A549 (cell line): ENCODE measurements at regions not wholly inside any gene's neighbourhood (a gene's known extent, or its start where the extent isn't known, plus 50 kb on each side); places are given as distances from the start of the nearest gene placed in this dataset.
"Not testable (repeated sequence)": the region's sequence is repeated elsewhere in the genome, so short reads cannot be mapped to it uniquely, and the experiment has no call there.

Source experiments
- ATAC-seq, 2 experiments: fragments of 200-7000 bp in 1 of 2; fragments of >200 bp in 1 of 2; cut with Nextera tagmentation in 1 of 2; cut with Tn5 transposase in 1 of 2; 3 replicates each; pipeline versions ENCODE4 v1.8.0 to v1.9.1; 2018 to 2020; ENCODE audit warnings: mild to moderate bottlenecking in 1 of 2, moderate library complexity in 1 of 2
- CTCF ChIA-PET: fragments of 300-600 bp; sonication (Branson Sonifier 250); formaldehyde crosslinking; extraction: SDS; loops from one replicate; lab custom pipeline; 2021; ENCODE audit warnings: antibody characterized with exemption, inconsistent platforms; lab: Yijun Ruan, JAX
- POLR2A ChIA-PET: fragments of 350-600 bp; formaldehyde crosslinking; extraction: SDS; loops from one replicate; lab custom pipeline; 2021; ENCODE audit warnings: antibody characterized with exemption, inconsistent platforms; lab: Yijun Ruan, JAX
- DNase-seq, 2 experiments: peaks; one replicate each; pipeline versions ENCODE4 v3.0.0 to v3.0.0-alpha.2; 2011 to 2016; ENCODE audit warnings: low read depth in 1 of 2, low spot score in 1 of 2
- FAIRE-seq: peaks from 2 replicates; lab custom pipeline; 2011; peaks lifted over from hg19 to GRCh38; lab: Jason Lieb, UNC
- H3K27ac ChIP-seq, 2 experiments: fragments of >200 bp; sonication (Bioruptor Twin); formaldehyde crosslinking; 3 replicates each; pipeline ENCODE4 v1.5.1; 2016 to 2017
- H3K4me1 ChIP-seq: fragments of >200 bp; sonication (Bioruptor Twin); formaldehyde crosslinking; 3 replicates; pipeline ENCODE4 v1.6.1; 2016
- H3K4me2 ChIP-seq: fragments of >200 bp; sonication (Bioruptor Twin); formaldehyde crosslinking; 3 replicates; pipeline ENCODE4 v1.6.1; 2016
- H3K4me3 ChIP-seq: fragments of >200 bp; sonication (Bioruptor Twin); formaldehyde crosslinking; 3 replicates; pipeline ENCODE4 v1.5.1; 2016
- H3K9me3 ChIP-seq: fragments of >200 bp; sonication (Bioruptor Twin); formaldehyde crosslinking; 3 replicates; pipeline ENCODE4 v1.6.1; 2016
- CEBPB ChIP-seq, 2 experiments: fragments of >200 bp in 1 of 2; sonication (Bioruptor Twin) in 1 of 2; formaldehyde crosslinking in 1 of 2; IDR thresholded peaks; 2 replicates each; pipeline ENCODE4 v1.6.1; 2012 to 2016
- EHF ChIP-seq: fragments of 250-450 bp; sonication (Bioruptor Pico); IDR thresholded peaks from 2 replicates; pipeline ENCODE4 v1.5.0; 2020; ENCODE audit warnings: mild to moderate bottlenecking
- EP300 ChIP-seq, 2 experiments: fragments of >200 bp; sonication (Bioruptor Twin); formaldehyde crosslinking; IDR thresholded peaks; 2 replicates in 1 of 2; 3 replicates in 1 of 2; pipeline ENCODE4 v1.6.1; 2016 to 2017
- ESRRA ChIP-seq: fragments of 150-350 bp; IDR thresholded peaks from 2 replicates; pipeline ENCODE4 v1.6.1; 2014; ENCODE audit warnings: mild to moderate bottlenecking, low read length, borderline replicate concordance
- FOSL2 ChIP-seq, 2 experiments: fragments of 450-650 bp in 1 of 2; fragments of >200 bp in 1 of 2; sonication (Bioruptor Twin) in 1 of 2; formaldehyde crosslinking; IDR thresholded peaks; 2 replicates each; pipeline versions ENCODE4 v1.5.0 to v1.6.1; 2016 to 2020; ENCODE audit warnings: mild to moderate bottlenecking in 1 of 2, moderate library complexity in 1 of 2
- GATA3 ChIP-seq: IDR thresholded peaks from 2 replicates; pipeline ENCODE4 v1.6.1; 2012; ENCODE audit warnings: borderline replicate concordance
- HES2 ChIP-seq: fragments of >200 bp; sonication (Bioruptor Twin); formaldehyde crosslinking; IDR thresholded peaks from 2 replicates; pipeline ENCODE4 v1.6.1; 2016
- HEYL ChIP-seq: fragments of 250-450 bp; sonication (Bioruptor Pico); IDR thresholded peaks from 2 replicates; pipeline ENCODE4 v1.8.0; 2021; ENCODE audit warnings: mild to moderate bottlenecking, moderate library complexity
- HMGXB4 ChIP-seq: fragments of 250-450 bp; sonication (Bioruptor Pico); IDR thresholded peaks from 2 replicates; pipeline ENCODE4 v1.5.0; 2021; ENCODE audit warnings: mild to moderate bottlenecking, moderate library complexity, borderline replicate concordance
- NFE2L2 ChIP-seq: fragments of 150-350 bp; conservative IDR thresholded peaks from 2 replicates; pipeline ENCODE4 v1.6.1; 2014; ENCODE audit warnings: low read length
- NR3C1 ChIP-seq: fragments of >200 bp; sonication (Bioruptor Twin); formaldehyde crosslinking; IDR thresholded peaks from 3 replicates; pipeline ENCODE4 v1.6.1; 2017
- PBX3 ChIP-seq: IDR thresholded peaks from 2 replicates; pipeline ENCODE4 v1.6.1; 2012
- POLR2A ChIP-seq: IDR thresholded peaks from 2 replicates; pipeline ENCODE4 v1.6.1; 2012; ENCODE audit warnings: mild to moderate bottlenecking, low read length
- RCOR1 ChIP-seq: fragments of 150-350 bp; IDR thresholded peaks from 2 replicates; pipeline ENCODE4 v1.6.1; 2014; ENCODE audit warnings: antibody characterized with exemption, low read length, low read depth
- REST ChIP-seq: fragments of 200-600 bp; sonication (generic); IDR thresholded peaks from 2 replicates; pipeline ENCODE4 v1.6.1; 2016; ENCODE audit warnings: antibody characterized with exemption, mild to moderate bottlenecking, moderate library complexity
- ZSCAN20 ChIP-seq: fragments of 250-450 bp; sonication (Bioruptor Pico); IDR thresholded peaks from 2 replicates; pipeline ENCODE4 v1.8.0; 2022; ENCODE audit warnings: mild to moderate bottlenecking, moderate library complexity
- WGBS: methylation state at CpG from one replicate; pipeline ENCODE4 v1.1.6; 2017; ENCODE audit errors: missing lambda C conversion rate; 5-methylcytosine and 5-hydroxymethylcytosine counted together

- no peak for FAIRE-seq
Observed at GRCh38 chr18:34514957-34515356, 195.1 kb upstream of the DTNA start.

GRCh38 chr18:34516355-34516754 lies 193.7 kb upstream of the DTNA start:
- POLR2A ChIA-PET, FAIRE-seq: not testable (repeated sequence)

More at GRCh38 chr18:34514957-34515356, 195.1 kb upstream of the DTNA start:
- no peaks in the 10 kb centered on the region for H3K4me1 ChIP-seq
- H3K27ac ChIP-seq = no peak overlapping the region
- CTCF ChIA-PET = no interaction called here
- WGBS = 0% methylated on average over 1 of the region's 1 CpG
- TF ChIP-seq GATA3 (no peak), HES2 (no peak), NFE2L2 (no peak), EP300 (IDR thresholded peaks at IDR 0.05) (no peak), PBX3 (no peak), HEYL (CRISPR knock-in tag) (no peak), CEBPB (IDR thresholded peaks at IDR 0.05) (no peak), EHF (no peak), ESRRA (no peak), FOSL2 (IDR thresholded peaks at IDR 0.05) (no peak), FOSL2 (CRISPR knock-in tag; IDR thresholded peaks at IDR 0.05) (no peak), ZSCAN20 (CRISPR knock-in tag) (no peak), REST (no peak), POLR2A (no peak), HMGXB4 (CRISPR knock-in tag) (no peak), RCOR1 (no peak), NR3C1 (no peak)
- ATAC-seq (no peak), DNase-seq (no peak)
- no peaks in the 10 kb centered on the region for H3K9me3 ChIP-seq
- no peak overlapping the region for H3K4me3 ChIP-seq
- POLR2A ChIA-PET = no interaction called here
- H3K4me2 ChIP-seq = no peak overlapping the region

GRCh38 chr18:34516996-34517395 lies 193.1 kb upstream of the DTNA start:
- 0% methylated on average over 2 of the region's 2 CpGs for WGBS
- POLR2A ChIA-PET, FAIRE-seq: not testable (repeated sequence)

More at GRCh38 chr18:34516355-34516754, 193.7 kb upstream of the DTNA start:
- H3K27ac ChIP-seq, CTCF ChIA-PET, DNase-seq, ATAC-seq, H3K4me2 ChIP-seq, H3K4me3 ChIP-seq, H3K9me3 ChIP-seq, H3K4me1 ChIP-seq: not testable (repeated sequence)
- 17% methylated on average over 9 of the region's 9 CpGs for WGBS

More at GRCh38 chr18:34516996-34517395, 193.1 kb upstream of the DTNA start:
- H3K4me3 ChIP-seq, H3K4me1 ChIP-seq, ATAC-seq, H3K9me3 ChIP-seq, H3K27ac ChIP-seq, H3K4me2 ChIP-seq, CTCF ChIA-PET, DNase-seq: not testable (repeated sequence)
